PC-3 (cell line): ENCODE measurements at regions not wholly inside any gene's neighbourhood (a gene's known extent, or its start where the extent isn't known, plus 50 kb on each side); places are given as distances from the start of the nearest gene placed in this dataset.

Experiments
- EZH2 ChIP-seq: fragments of 300-600 bp; sonication (generic); IDR thresholded peaks from one replicate; pipeline ENCODE4 v1.6.1; 2017; ENCODE audit warnings: antibody characterized with exemption, mild to moderate bottlenecking, low read length; ENCODE audit not compliant: unreplicated experiment
- TF ChIP-seq, protein P1 (sequence below): fragments of 300-600 bp; sonication (generic); conservative IDR thresholded peaks from 2 replicates; pipeline ENCODE4 v1.5.1; 2017; ENCODE audit warnings: antibody characterized with exemption, low read depth, mild to moderate bottlenecking, low read length

DNA sequence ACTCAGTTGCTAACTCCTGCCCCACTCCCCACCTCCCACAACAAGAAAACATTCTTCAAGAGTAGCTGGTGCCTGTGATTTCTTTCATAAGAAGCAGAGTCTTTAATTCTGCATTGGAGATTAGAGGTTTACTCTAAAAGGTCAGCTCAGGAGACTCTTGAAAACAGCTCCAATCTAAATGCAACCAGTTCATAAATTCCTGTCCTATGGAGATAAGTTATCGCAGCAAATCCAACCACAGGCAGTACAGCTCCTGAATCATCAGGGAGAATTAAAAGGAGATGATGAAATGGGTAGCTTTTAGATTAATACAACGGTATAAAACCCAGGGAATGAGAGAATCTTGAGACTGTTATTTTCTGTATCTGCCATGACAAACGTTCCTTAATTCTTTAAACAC lies 130.7 kb downstream of the SOCS6 start:
- TF ChIP-seq, protein P1, sequence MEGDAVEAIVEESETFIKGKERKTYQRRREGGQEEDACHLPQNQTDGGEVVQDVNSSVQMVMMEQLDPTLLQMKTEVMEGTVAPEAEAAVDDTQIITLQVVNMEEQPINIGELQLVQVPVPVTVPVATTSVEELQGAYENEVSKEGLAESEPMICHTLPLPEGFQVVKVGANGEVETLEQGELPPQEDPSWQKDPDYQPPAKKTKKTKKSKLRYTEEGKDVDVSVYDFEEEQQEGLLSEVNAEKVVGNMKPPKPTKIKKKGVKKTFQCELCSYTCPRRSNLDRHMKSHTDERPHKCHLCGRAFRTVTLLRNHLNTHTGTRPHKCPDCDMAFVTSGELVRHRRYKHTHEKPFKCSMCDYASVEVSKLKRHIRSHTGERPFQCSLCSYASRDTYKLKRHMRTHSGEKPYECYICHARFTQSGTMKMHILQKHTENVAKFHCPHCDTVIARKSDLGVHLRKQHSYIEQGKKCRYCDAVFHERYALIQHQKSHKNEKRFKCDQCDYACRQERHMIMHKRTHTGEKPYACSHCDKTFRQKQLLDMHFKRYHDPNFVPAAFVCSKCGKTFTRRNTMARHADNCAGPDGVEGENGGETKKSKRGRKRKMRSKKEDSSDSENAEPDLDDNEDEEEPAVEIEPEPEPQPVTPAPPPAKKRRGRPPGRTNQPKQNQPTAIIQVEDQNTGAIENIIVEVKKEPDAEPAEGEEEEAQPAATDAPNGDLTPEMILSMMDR = no peak
- TF ChIP-seq EZH2 = no peak
